ENCODE measurements at regions not wholly inside any gene's neighbourhood (a gene's known extent, or its start where the extent isn't known, plus 50 kb on each side); places are given as distances from the start of the nearest gene placed in this dataset.

- no peak for DNase-seq (ENCODE audit: low read depth)
Measured at GRCh38 chr3:154976072-154976983, 103.8 kb upstream of the MME start.

GRCh38 chr3:154973851-154974250 is 106.3 kb upstream of the MME start:
- no peak for DNase-seq (ENCODE audit: low read depth)

GRCh38 chr3:154972951-154973350 is 107.2 kb upstream of the MME start:
- no peak for DNase-seq (ENCODE audit: low read depth)

- no peak for DNase-seq (ENCODE audit: low read depth)
Measured at GRCh38 chr3:154971771-154972326, 108.3 kb upstream of the MME start.

DNA sequence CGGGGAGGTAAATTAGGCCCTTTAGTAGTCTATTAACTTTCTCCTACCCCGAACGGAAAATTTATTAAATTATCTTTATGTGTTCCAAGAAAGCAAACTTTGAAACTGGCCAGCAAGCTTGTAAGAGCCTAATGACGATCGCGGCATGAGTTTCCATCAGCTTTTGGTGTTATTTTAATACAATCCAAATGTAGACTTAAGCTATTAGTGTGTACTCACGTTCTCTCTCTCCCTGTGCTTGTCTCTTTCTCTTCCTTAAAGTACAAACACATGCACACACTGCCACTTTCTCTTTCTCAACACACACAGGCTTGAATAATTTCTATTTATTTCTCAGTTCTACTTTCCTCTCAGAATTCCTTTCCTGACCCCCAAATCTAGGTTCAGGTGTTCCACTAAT is 108.8 kb upstream of the MME start:
- no peak for DNase-seq (ENCODE audit: low read depth)

GRCh38 chr3:154970797-154971196 is 109.3 kb upstream of the MME start:
- peak; percentile 42 for DNase-seq (ENCODE audit: low read depth)

- DNase-seq (ENCODE audit: low read depth): no peak
Measured at GRCh38 chr3:154969366-154969765, 110.8 kb upstream of the MME start.

- peak; percentile 3 for DNase-seq (ENCODE audit: low read depth)
Measured at GRCh38 chr3:154967090-154967489, 113.0 kb upstream of the MME start.

DNA sequence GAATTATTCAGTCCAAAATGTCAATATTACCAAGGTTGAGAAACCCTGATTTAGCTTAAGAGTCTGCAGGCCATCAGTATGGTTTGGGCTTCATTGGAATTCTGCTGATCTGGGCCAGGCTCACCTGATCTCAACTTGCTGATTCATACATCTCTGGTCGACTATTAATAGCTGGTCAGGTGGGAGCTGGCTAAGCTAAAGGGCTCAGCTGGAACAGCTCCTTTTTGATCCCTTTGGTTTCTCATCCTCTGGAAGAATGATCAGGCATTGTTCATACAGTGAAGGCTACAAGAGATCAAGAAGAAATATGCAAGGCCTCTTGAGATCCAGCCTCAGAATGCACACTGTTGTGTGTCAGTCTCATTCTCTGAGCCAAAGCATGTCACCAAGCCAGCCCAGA is 123.3 kb upstream of the MME start:
- DNase-seq (ENCODE audit: low read depth): no peak

DNA sequence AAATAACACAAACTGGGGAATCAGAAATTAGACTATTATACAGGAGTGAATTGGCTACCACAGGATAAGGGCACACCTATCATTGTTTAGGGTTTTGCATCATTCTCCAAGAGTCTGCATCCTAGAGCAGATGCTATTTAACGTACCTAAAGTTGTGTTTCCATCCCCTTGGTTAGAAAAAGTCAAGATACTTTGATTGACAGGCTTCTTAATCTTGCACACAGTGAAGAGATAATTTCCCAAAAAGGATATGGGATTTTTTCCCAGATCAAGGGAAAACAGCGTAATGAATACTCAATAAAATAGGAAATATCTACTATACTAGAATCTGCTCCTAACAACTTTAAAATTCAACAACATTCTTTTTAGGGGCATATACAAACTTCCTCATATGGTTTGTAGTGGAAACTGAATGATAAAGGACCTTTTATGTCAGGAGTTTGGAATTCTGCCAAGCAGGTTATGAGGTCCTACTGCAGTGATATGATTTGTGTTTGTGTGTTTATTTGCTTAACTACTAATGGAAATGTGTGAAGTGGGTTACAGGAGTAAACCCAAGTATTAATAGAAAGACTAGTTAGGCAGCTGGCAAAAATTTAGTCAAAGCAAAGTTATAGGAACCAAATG is 124.1 kb upstream of the MME start:
- DNase-seq (ENCODE audit: low read depth): no peak

GRCh38 chr3:154954757-154955156 is 125.4 kb upstream of the MME start:
- peak; percentile 50 for DNase-seq (ENCODE audit: low read depth)

- DNase-seq (ENCODE audit: low read depth): no peak
Measured at GRCh38 chr3:154953538-154953937, 126.6 kb upstream of the MME start.

DNA sequence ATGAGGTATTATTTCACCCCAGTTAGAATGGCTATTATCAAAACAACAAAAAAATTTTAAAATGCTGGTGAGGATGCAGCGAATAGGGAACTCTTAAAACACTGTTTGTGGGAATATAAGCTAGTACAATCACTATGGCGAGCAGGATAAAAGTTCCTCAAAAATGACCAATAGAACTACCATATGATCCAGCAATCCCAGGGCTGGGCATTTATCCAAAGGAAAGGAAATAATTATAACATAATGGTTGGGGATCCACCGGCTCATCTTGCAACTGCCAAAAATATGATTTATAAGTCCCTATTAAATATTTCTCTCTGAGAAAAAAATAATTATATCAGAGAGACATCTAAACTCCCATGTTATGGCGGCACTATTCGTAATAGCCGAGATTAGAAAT is 127.6 kb upstream of the MME start:
- DNase-seq (ENCODE audit: low read depth): no peak

DNA sequence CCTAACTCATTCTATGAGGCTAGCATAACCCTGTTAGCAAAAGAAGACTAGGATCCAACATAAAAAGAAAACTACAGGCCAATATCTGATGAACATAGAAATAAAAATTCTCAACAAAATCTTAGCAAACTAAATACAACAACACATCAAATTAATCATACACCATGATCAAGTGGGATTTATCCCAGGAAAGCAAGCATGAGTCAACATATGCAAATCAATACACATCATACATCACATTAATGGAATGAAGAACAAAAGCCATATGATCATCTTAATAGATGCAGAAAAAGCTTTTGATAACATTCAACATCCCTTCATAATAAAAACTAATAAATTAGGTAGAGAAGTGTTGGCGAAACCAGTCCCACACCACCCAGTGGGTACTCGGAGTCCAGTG is 136.1 kb upstream of the MME start:
- no peak for DNase-seq (ENCODE audit: low read depth)

GRCh38 chr3:154942827-154943226 is 137.3 kb upstream of the MME start:
- no peak for DNase-seq (ENCODE audit: low read depth)

GRCh38 chr3:154936196-154936595 is 143.9 kb upstream of the MME start:
- DNase-seq (ENCODE audit: low read depth): no peak

GRCh38 chr3:154933581-154933980 is 146.5 kb upstream of the MME start:
- DNase-seq (ENCODE audit: low read depth): no peak

DNA sequence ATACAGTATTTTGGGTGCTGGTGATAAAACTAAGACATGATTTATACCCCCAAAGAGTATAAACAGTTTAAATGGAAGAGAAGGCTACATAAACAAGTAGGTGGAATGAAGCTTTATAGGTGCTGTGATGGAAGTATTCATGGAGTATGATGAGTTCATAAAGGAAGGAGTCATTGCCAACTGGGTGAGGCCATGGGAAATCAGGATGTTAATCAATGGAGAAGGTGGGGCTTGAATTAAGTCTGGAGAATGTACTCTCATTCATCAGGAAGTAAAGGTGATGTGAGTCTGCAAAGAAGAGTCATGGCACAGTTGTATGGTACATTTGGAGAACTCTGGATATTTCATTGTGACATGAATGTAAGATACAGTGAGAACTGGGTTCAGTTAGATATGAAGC is 147.5 kb upstream of the MME start:
- DNase-seq (ENCODE audit: low read depth): no peak

DNA sequence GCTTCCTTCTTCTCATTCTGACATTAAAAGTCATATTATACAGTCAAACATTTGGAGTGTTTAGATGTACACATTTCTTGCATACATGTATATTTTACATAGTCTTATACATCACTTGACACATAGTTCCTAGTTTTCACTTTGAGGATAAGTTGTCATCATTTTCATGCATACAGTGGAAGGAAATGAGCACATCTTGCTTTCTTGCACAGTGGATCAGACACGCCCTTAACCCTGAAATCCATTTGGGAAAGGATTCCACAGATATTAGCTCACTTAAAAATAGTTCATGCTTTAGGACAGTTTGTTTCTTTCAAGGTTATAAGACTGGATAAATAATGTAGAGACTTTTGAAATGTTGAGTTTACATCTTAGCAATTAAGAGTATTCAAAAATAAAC is 148.6 kb upstream of the MME start:
- DNase-seq (ENCODE audit: low read depth): peak; percentile 15

GRCh38 chr3:154926721-154927120 is 153.4 kb upstream of the MME start:
- peak; percentile 28 for DNase-seq (ENCODE audit: low read depth)

GRCh38 chr3:154921351-154921750 is 158.8 kb upstream of the MME start:
- DNase-seq (ENCODE audit: low read depth): no peak

DNA sequence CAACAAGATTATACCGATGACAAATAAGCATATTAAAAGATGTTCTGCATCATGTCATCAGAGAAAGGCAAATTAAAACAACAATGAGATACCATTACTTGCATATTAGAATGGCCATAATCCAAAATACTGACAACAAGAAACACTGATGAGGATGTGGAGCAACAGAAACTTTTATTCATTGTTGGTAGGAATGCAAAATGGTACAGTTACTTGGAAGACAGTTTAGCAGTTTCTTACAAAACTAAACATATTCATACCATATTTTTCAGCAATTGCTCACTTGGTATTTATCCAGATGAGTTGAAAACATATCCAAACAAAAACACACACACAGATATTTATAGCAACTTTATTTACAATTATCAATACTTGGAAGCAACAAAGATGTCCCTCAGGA is 160.9 kb upstream of the MME start:
- DNase-seq (ENCODE audit: low read depth): no peak

DNA sequence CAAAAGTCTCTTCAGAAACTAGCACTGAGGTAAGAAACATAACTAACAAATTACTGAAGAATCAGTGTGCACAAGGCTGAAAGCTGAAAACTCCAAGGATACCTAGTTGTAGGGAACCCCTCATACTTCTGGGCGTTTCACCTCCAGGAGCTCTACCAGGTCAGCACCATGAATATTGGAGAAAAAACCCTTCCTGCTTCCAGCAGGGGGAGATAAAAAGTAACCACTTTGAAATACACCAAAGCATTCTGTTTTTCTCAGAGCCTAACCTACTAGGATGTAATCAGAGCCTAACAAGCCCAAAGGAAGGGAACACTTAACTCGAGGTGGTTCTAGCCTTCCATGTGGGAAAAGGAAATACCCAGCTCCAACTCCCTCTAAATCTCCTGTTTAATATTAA is 175.8 kb upstream of the MME start:
- DNase-seq (ENCODE audit: low read depth): peak; percentile 37

Data from RPMI7951 (cell line).